HG03565 (cell line): ENCODE measurements at regions not wholly inside any gene's neighbourhood (a gene's known extent, or its start where the extent isn't known, plus 50 kb on each side); places are given as distances from the start of the nearest gene placed in this dataset.
"Not testable (repeated sequence)": the region's sequence is repeated elsewhere in the genome, so short reads cannot be mapped to it uniquely, and the experiment has no call there.

Source experiments
- ATAC-seq: cut with Tn5 transposase; IDR thresholded peaks from one replicate; pipeline ENCODE4 v1.9.1; 2021; ENCODE audit warnings: mild to moderate bottlenecking, moderate library complexity; ENCODE audit not compliant: unreplicated experiment

GRCh38 chrX:113539599-113540356, 699.1 kb upstream of the AMOT start:
- no peak for ATAC-seq

GRCh38 chrX:113529426-113530013, 688.9 kb upstream of the AMOT start:
- ATAC-seq: no peak

DNA sequence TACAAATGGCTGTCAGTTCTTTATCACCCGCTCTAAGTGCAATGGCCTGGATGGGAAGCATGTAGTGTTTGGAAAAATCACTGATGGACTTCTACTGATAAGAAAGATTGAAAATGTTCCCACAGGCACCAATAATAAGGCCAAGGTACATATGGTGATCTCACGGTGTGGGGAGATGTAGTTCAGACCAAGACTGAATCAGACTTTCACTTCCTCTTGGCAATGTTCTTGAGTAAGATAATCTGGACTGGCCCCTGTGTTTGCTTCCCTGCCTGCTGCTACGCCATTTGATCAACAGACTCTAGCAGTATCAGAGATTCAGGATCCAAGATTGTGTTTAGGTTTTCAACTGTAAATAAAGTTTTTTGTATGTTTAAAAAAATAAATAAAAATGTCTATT, 682.2 kb upstream of the AMOT start:
- peak; percentile 99 for ATAC-seq

DNA sequence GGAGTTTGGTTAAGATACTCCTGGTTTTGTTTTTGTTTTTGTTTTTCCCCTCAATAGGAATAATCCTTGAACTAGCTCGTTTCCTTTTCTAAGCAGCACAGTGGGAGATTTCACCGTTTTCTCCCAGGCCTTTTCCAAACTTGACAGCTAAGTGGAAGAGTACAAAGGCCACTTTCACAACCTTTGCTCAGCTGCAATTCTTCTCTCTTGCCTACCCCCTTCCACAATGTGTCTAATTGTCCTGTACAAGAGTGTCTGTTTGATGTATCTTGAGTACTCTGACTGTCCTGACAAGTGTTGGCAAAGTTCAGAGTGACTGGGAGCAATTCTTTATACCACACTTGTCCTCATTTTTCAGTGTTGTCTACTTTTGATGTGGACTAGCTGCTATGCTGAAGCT, 674.3 kb upstream of the AMOT start:
- ATAC-seq: no peak

DNA sequence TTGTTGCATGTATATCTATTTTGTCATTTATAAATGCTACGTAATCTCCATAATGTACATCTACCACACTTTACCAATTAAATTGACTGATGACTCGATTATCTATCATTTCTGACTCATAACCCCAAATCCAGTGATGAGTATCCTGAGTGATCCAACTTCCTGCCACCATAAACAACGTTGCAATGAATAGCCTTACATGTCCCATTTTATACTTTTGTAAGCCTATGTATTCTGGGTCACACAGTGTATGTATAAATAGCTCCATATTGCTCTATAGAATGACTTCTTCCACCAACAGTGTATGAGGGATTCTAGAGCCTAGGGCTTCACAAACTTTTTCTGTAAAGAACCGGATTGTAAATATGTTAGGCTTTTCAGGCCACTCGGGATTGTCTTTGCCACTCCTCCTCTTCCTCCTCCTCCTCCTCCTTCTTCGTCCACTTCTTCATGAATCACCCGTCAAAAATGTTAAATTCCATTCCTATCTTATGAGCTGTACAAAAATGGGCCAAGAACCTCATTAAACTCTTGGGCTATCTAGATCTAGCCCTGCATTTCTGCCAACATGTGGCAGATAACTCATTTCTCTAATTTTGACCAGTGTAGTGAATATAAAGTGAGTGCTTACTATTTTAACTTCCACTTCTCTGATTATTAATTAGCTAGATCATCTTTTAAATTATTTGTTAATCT, 672.2 kb upstream of the AMOT start:
- no peak for ATAC-seq

GRCh38 chrX:113510586-113510985, 670.0 kb upstream of the AMOT start:
- no peak for ATAC-seq

GRCh38 chrX:113492895-113493294, 652.3 kb upstream of the AMOT start:
- no peak for ATAC-seq

DNA sequence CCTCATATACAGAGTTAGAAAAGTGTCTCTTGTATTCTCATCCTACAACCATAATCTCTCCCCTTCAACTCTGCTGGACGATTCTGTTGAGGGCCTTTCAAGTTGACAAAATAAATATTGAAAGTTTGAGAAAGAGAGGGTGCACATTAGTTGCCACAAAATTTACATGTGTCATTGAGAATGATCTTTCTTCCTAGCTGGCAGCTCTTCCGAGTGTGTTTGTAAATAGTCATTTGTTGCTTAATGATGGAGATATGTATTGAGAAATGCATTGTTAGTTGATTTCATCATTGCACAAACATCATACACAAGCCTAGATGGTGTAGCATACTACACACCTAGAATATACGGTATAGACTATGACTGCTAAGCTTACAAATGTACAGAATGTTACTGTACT, 632.8 kb upstream of the AMOT start:
- no peak for ATAC-seq

- ATAC-seq: not testable (repeated sequence)
These were observed 632.4 kb upstream of the AMOT start for GRCh38 chrX:113473015-113473414.

DNA sequence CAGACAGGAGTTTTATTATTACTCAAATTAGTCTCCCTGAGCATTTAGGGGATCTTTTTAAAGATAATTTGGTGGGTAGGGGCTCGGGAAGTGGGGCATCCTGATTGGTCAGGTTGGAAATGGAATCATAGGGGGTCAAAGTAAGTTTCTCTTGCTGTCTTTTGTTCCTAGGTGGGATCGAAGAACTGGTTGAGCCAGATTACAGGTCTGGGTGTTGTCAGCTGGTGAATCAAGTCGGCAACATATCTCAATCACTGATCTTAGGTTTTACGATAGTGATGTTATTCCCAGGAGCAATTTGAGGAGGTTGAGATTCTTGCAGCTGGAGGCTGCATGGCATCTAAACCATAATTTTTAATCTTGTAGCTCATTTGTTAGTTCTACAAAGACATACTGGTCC, 629.5 kb upstream of the AMOT start:
- no peak for ATAC-seq

- no peak for ATAC-seq
These were observed 617.1 kb upstream of the AMOT start for GRCh38 chrX:113457719-113458118.

GRCh38 chrX:113455582-113455981, 615.0 kb upstream of the AMOT start:
- no peak for ATAC-seq

DNA sequence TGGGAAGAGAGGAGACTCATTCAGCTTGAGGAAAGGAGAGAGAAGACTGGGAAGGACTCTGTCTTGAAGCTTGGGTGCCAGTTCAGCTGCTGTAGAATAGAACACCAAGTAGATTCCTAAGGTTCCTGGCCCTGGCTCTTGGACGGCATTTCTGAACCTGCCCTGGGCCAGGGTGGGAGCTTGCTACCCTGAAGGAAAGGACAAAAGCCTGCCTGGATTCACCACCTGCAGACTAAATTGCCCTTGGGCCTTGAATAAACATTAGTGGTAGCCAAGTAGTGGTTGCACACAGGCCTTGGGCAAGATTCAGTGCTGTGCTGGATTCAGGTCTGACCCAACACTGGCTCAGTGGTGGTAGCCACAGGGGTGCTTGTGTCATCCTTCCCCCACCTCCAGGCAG, 588.4 kb upstream of the AMOT start:
- no peak for ATAC-seq

DNA sequence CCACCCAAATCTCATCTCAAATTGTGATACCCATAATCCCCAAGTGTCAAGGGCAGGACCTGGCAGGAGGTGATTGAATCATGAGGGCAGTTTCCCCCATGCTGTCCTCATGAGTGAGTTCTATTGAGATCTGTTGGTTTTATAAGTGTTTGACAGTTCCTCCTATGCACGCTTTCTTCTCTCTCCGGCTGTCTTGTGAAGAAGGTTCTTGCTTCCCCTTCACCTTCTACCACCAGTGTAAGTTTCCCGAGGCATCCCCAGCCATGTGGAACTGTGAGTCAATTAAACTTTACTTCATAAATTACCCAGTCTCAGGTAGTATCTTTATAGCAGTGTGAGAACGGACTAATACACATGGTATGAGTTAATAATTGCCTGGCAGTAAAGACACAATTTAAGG, 581.7 kb upstream of the AMOT start:
- no peak for ATAC-seq

DNA sequence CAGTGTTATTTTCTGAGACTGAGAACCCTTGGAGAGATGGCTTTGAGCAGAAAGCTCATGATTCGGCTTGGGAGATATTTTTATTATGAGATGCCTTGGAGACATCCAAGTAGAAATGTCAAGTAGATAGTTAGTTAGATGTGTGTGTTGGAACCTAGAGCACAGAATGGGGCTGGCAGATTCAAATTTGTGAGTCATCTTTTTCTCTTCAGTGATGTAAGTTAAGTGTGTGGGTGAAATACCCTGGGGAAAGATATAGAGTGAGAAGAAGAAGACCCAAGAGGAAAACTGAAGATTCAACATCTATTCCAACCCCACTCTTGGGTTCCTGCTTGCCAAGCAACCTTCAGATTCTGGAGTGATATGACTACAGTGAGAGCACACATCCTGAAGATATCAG, 580.8 kb upstream of the AMOT start:
- no peak for ATAC-seq

- ATAC-seq: no peak
These were observed 571.5 kb upstream of the AMOT start for GRCh38 chrX:113412106-113412505.

DNA sequence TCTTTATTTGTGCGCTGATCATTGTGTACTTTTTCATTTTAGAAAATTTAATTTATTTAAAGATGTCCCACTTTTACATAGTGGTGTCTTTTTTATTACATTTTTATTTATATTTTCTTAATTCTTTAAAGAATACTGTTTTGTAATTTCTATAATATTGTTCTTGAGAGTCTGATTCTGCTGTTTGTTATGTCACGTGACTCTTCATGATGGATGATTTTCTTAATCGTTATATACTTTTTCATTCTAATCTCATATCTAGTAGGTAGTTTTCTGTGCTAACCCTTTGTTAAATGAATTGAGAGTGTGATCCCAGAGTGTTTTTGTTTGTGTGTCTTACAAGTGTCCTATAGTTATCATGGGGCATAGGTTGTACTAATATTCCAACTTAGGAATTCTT, 568.2 kb upstream of the AMOT start:
- no peak for ATAC-seq

DNA sequence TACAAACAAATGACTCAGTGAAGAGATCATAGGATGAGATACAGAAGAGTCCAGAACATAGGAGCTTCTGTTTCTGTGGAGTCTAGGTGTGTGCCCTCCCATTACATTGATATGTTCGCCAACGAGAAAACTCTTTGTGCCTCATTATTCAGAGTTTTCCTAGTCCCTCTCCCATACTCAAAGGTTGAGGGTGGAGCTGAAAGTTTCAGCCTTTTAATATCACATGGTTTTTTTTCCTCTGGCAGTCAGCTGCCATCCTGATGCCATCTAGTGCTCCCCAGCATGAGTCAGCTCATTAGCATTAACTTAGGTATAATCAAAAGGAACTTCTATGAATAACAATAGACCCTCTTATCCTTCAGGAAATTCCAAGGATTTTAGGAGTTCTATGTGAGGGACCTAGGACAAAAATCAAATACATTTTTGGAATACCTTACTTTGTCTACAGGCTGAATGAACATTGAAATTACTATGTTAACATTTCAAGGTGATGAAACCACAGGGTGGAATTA, 559.6 kb upstream of the AMOT start:
- ATAC-seq: no peak

DNA sequence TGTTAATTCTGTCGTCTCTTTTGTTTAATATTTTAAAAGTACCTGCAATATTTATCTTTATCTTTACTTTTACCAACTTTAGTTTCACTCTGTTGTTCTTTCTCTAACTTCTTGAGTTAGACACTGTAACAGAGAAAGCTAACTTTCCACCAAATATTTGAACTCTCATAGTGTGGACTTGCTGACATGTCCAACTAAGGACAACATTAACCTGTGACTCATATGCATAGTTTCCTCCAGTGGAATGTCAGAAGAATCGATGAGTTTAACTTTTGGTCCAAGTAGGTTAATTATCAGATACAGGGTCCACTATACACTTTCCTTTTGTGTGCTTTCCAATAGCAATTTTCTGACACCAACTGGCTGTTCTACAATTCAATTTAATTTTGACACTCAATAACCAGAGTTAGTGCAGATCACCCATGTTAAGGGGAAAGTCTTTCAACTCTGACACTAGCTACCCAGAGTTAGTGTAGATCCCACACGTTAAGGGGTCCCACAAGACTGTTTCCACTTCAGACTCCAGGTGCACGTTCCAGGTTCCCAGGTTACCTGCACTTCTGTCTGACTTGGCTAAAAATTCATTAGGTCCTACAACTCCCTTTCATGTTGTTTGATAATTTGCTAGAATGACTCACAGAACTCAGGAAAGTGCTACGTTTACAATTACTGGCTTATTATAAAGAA, 559.0 kb upstream of the AMOT start:
- ATAC-seq: no peak

DNA sequence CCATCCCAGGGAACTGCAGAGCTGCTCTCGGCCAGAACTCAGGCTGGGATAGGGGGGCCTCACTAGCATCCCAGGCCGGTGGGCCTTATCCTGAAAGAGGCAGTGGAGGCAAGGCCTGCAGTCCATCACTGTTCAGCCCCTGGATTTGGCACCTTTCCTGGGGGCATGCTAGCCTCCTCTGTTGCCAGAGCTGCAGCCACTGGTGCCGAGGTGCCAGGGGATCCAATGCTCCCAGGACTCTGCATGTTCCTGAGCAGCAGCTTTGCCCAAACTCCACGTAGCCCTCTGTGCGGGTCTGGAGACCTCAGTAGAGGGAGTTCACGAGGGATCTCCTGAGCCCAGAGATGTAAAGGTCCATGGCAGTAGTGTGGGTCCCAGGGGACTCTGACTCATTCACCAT, 551.7 kb upstream of the AMOT start:
- no peak for ATAC-seq

GRCh38 chrX:113391875-113392274, 551.2 kb upstream of the AMOT start:
- ATAC-seq: no peak
